Embryonic facial prominence (tissue), 1 donor: ENCODE measurements at regions not wholly inside any gene's neighbourhood (a gene's known extent, or its start where the extent isn't known, plus 50 kb on each side); places are given as distances from the start of the nearest gene placed in this dataset.
"Not testable (repeated sequence)": the region's sequence is repeated elsewhere in the genome, so short reads cannot be mapped to it uniquely, and the experiment has no call there.

Experiments
- DNase-seq: peaks from one replicate; pipeline ENCODE4 v3.0.0-alpha.2; 2016; ENCODE audit errors: extremely low spot score

- DNase-seq: no peak
These were observed 157.7 kb downstream of the PAPSS1 start for GRCh38 chr4:107562316-107562715.

- DNase-seq: no peak
These were observed 158.6 kb downstream of the PAPSS1 start for GRCh38 chr4:107561481-107561880.

- no peak for DNase-seq
These were observed 160.4 kb downstream of the PAPSS1 start for GRCh38 chr4:107559653-107560052.

GRCh38 chr4:107552306-107552705 is 167.7 kb downstream of the PAPSS1 start:
- DNase-seq: no peak

- no peak for DNase-seq
These were observed 171.7 kb downstream of the PAPSS1 start for GRCh38 chr4:107548211-107548905.

- no peak for DNase-seq
These were observed 173.4 kb downstream of the PAPSS1 start for GRCh38 chr4:107546638-107547037.

- no peak for DNase-seq
These were observed 178.5 kb downstream of the PAPSS1 start for GRCh38 chr4:107541511-107541910.

GRCh38 chr4:107531927-107532326 is 188.1 kb downstream of the PAPSS1 start:
- no peak for DNase-seq

- DNase-seq: no peak
These were observed 199.7 kb downstream of the PAPSS1 start for GRCh38 chr4:107520368-107520767.

GRCh38 chr4:107519053-107519452 is 201.0 kb downstream of the PAPSS1 start:
- DNase-seq: no peak

- DNase-seq: no peak
These were observed 202.0 kb downstream of the PAPSS1 start for GRCh38 chr4:107518076-107518475.

- DNase-seq: no peak
These were observed 207.5 kb downstream of the PAPSS1 start for GRCh38 chr4:107512549-107512948.

- no peak for DNase-seq
These were observed 210.4 kb downstream of the PAPSS1 start for GRCh38 chr4:107509615-107510014.

GRCh38 chr4:107500551-107500950 is 219.5 kb downstream of the PAPSS1 start:
- DNase-seq: no peak

- no peak for DNase-seq
These were observed 223.0 kb downstream of the PAPSS1 start for GRCh38 chr4:107497054-107497453.

- no peak for DNase-seq
These were observed 227.5 kb downstream of the PAPSS1 start for GRCh38 chr4:107492566-107492965.

- no peak for DNase-seq
These were observed 229.9 kb downstream of the PAPSS1 start for GRCh38 chr4:107490116-107490515.

- DNase-seq: not testable (repeated sequence)
These were observed 236.4 kb downstream of the PAPSS1 start for GRCh38 chr4:107483621-107484020.

GRCh38 chr4:107482546-107482945 is 237.5 kb downstream of the PAPSS1 start:
- DNase-seq: no peak

- DNase-seq: no peak
These were observed 241.6 kb downstream of the PAPSS1 start for GRCh38 chr4:107478327-107478980.

- no peak for DNase-seq
These were observed 246.9 kb downstream of the PAPSS1 start for GRCh38 chr4:107473126-107473525.

GRCh38 chr4:107472265-107472948 is 247.6 kb downstream of the PAPSS1 start:
- DNase-seq: no peak

- DNase-seq: no peak
These were observed 249.9 kb downstream of the PAPSS1 start for GRCh38 chr4:107470173-107470572.
